Loucy (cell line): ENCODE measurements at regions not wholly inside any gene's neighbourhood (a gene's known extent, or its start where the extent isn't known, plus 50 kb on each side); places are given as distances from the start of the nearest gene placed in this dataset.

Experiments used
- H2AFZ ChIP-seq: fragments of 200-600 bp; sonication (generic); 2 replicates; pipeline ENCODE4 v1.6.0; 2016; ENCODE audit warnings: antibody characterized with exemption, mild to moderate bottlenecking, low read length, moderate library complexity
- H3F3A ChIP-seq: fragments of 200-600 bp; 2 replicates; pipeline ENCODE4 v1.6.0; 2016; ENCODE audit warnings: antibody characterized with exemption, low read depth, mild to moderate bottlenecking
- H3K27me3 ChIP-seq: fragments of 200-600 bp; sonication (generic); 2 replicates; pipeline ENCODE4 v1.6.1; 2014; ENCODE audit warnings: low read length, mild to moderate bottlenecking; ENCODE audit not compliant: insufficient read depth, poor library complexity, severe bottlenecking
- H3K36me3 ChIP-seq: fragments of 200-600 bp; sonication (generic); 2 replicates; pipeline ENCODE4 v1.6.1; 2016; ENCODE audit warnings: low read length; ENCODE audit not compliant: insufficient read depth
- H3K4me1 ChIP-seq: fragments of 200-600 bp; sonication (generic); 2 replicates; pipeline ENCODE4 v1.5.1; 2014; ENCODE audit warnings: low read length, mild to moderate bottlenecking; ENCODE audit not compliant: insufficient read depth, poor library complexity, severe bottlenecking
- H3K4me2 ChIP-seq: fragments of 200-600 bp; sonication (generic); 2 replicates; pipeline ENCODE4 v1.6.0; 2014; ENCODE audit warnings: antibody characterized with exemption, low read length, low read depth, mild to moderate bottlenecking; ENCODE audit not compliant: poor library complexity, severe bottlenecking
- H3K4me3 ChIP-seq: fragments of 200-600 bp; sonication (generic); 2 replicates; pipeline ENCODE4 v1.5.1; 2014; ENCODE audit warnings: low read length, mild to moderate bottlenecking, mixed read lengths; ENCODE audit not compliant: poor library complexity, severe bottlenecking
- H3K79me2 ChIP-seq: fragments of 200-600 bp; sonication (generic); 2 replicates; pipeline ENCODE4 v1.6.1; 2014; ENCODE audit warnings: low read length; ENCODE audit not compliant: insufficient read depth
- H3K9ac ChIP-seq: fragments of 200-600 bp; sonication (generic); 2 replicates; pipeline ENCODE4 v1.6.0; 2014; ENCODE audit warnings: mild to moderate bottlenecking, low read depth, low read length, moderate library complexity; ENCODE audit not compliant: poor library complexity, severe bottlenecking
- H3K9me2 ChIP-seq: fragments of 200-600 bp; sonication (generic); replicated peaks from 2 replicates; pipeline ENCODE4 v1.6.1; 2016; ENCODE audit warnings: low read depth, low read length, mixed read lengths
- H3K9me3 ChIP-seq: fragments of 200-600 bp; sonication (generic); 2 replicates; pipeline ENCODE4 v1.6.1; 2014; ENCODE audit warnings: mild to moderate bottlenecking, antibody characterized with exemption, low read length, low read depth; ENCODE audit not compliant: insufficient read depth
- H4K20me1 ChIP-seq: fragments of 200-600 bp; sonication (generic); 2 replicates; pipeline ENCODE4 v1.6.0; 2014; ENCODE audit warnings: antibody characterized with exemption, low read length, mild to moderate bottlenecking; ENCODE audit not compliant: insufficient read depth, poor library complexity, severe bottlenecking
- CTCF ChIP-seq: fragments of 200-600 bp; sonication (generic); conservative IDR thresholded peaks from 2 replicates; pipeline ENCODE4 v1.5.1; 2014; ENCODE audit warnings: mild to moderate bottlenecking, antibody characterized with exemption, low read length
- EZH2phosphoT487 ChIP-seq: fragments of 200-600 bp; IDR thresholded peaks from 2 replicates; pipeline ENCODE4 v1.6.1; 2018; ENCODE audit warnings: antibody characterized with exemption, mild to moderate bottlenecking, moderate library complexity, borderline replicate concordance

- Histone ChIP-seq H2AFZ (no peak overlapping the region), H3K4me2 (no peak overlapping the region)
These were observed 51.0 kb upstream of the RAP2B start for GRCh38 chr3:153111016-153111415.

More at GRCh38 chr3:153111016-153111415, 51.0 kb upstream of the RAP2B start:
- Histone ChIP-seq H3F3A (no peaks in the 10 kb centered on the region), H3K79me2 (no peaks in the 10 kb centered on the region), H3K36me3 (no peaks in the 10 kb centered on the region), H3K9me2 (no peaks in the 10 kb centered on the region), H3K9ac (no peak overlapping the region), H4K20me1 (no peaks in the 10 kb centered on the region), H3K4me1 (peaks cover 5% of the 10 kb centered on the region), H3K4me3 (no peak overlapping the region), H3K27me3 (no peaks in the 10 kb centered on the region), H3K9me3 (no peaks in the 10 kb centered on the region)
- TF ChIP-seq EZH2phosphoT487, result no peak
- TF ChIP-seq CTCF, result no peak
